HG02571 (cell line): ENCODE measurements at regions not wholly inside any gene's neighbourhood (a gene's known extent, or its start where the extent isn't known, plus 50 kb on each side); places are given as distances from the start of the nearest gene placed in this dataset.

Experiments
- ATAC-seq: cut with Tn5 transposase; IDR thresholded peaks from one replicate; pipeline ENCODE4 v1.9.1; 2021; ENCODE audit warnings: mild to moderate bottlenecking, moderate library complexity; ENCODE audit not compliant: unreplicated experiment

GRCh38 chr12:24027352-24027751 lies 77.9 kb upstream of the SOX5 start:
- ATAC-seq: no peak

DNA sequence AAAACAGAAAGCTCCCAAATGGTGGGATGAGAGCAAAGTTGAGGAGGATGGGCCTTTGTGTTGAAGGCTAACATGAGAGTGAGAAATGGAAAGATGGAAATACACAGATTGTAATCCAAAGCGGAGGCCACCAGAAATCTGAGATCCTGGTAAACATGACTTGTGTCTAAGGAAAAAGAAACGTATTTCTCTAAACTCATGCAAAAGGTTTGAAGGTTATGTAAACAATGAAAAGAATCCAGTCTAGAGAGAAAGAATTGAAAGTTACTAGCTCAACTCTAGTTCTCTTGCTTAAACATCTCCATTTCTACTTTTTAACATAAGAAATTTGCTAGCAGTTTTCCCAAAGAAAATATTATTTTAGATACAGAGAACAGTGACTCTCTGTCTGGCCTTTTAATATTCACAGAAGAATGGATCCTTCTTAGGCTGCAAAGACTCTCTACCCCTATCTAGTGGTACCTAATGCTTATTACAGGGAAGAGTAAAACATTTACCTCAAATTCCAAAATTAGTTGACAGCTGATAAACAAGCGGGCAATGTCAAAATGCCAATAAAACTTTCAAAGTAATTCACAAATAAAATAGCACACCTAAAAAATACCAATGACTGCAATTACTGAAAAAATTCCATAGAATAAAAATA lies 75.8 kb upstream of the SOX5 start:
- no peak for ATAC-seq

DNA sequence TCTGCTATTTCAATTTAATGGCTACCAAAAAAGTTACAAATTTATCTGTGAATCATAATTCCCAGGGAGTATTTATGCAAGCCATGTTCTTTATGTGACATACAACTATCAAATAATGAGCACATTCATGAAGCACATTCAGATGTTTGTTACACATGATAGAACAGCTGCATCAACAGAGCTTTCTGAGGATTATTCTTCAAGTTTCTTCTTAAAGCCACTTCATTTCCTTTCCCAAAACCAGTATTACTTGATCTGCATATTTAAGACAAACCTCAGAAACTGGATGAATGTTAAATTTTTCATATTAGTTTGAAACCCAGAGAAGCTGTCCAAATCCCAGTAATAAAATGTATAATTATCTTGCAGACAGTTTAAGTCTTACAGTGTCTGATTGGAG lies 73.6 kb upstream of the SOX5 start:
- no peak for ATAC-seq

DNA sequence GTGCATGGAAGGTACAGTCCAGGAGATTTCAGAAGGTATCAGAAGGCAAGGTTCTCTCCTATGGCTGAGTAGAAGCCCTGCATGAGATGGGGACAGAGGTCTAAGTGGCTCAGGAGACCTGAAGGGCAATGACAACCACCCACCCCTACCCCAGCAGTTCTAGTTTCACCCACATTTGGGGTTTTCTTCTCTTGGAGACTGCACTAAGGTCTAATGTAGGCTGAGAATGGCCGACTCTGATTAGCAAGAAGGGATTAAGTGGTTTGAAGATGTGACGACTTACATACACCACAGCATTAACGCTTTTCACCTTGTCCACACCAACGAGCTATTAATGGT lies 71.7 kb upstream of the SOX5 start:
- no peak for ATAC-seq

DNA sequence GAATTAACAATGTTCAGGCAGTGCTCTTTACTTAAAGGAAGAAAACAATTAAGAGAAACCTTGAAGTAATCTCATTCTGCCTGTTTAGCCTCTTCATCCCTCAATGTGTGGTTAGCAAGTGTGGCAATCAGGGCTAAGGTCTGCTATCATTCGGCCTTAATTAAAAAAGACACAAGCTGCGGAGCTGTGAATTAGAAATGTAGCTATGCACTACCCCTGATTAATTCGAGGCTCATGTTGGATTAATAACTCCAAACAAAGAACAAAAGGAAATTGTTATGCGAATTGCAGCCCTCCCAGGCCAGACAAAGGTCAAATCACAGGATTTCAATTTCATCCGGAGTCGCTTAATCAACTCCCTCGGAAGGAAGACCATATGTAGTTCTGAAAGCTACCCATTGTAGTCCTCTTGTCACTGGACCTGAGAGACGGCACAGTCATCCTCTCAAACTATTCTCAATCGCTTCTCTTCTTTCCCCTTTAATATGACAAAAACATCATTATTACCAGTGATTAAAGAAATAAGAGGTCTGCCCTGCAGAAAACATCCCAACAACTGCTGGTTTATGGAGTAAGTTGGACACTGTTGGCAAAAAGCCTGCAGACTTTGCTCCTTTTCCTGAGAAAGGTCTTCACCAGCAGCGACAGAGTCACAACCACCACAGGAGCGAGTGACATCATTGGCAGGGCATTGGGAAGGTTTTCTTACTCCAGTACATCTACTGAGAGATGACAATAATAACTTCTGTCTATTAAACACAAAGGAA lies 71.1 kb upstream of the SOX5 start:
- no peak for ATAC-seq

GRCh38 chr12:24015833-24016160 lies 66.3 kb upstream of the SOX5 start:
- no peak for ATAC-seq

DNA sequence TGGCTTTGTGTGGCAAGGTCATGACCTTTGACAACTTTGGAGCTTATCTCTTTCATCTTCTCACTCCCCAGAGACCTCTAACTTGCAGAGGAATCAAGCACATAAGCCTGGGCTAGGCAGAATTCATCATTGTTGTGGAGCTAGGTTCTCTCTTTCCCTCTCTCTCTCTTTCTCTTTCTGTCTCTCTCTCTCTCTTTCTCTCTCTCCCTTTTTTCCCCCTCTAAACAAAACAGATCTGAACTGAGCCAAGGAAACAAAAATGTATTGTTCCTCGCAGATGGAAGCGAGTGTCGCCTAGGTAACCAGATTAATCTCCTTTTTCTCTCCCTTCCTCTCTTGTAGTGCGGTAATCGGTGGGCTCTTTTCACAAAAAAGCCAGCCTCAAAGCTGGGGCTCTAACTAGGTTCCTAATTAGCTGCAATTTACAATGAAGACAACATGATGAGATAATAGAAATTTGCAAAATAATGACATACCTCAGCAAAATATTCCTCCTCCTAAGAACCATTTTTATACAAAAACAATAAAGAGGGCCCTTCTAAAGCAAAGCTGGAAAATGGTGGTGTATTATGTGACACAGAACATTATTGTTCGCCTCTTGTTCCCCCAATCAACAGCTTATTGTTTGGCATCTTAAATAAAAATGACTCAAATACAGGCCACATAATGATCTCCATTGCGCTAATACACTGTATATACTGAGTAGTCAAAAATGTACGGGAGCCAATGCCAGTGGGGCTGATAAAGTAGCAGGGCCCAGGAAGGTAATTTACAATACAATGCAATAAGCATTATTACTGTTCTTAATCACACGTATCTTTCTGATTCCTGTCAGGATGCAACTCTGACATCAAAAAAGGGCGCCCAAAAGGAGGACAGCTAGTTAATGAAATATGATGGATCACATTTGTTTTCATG lies 65.7 kb upstream of the SOX5 start:
- ATAC-seq: no peak

DNA sequence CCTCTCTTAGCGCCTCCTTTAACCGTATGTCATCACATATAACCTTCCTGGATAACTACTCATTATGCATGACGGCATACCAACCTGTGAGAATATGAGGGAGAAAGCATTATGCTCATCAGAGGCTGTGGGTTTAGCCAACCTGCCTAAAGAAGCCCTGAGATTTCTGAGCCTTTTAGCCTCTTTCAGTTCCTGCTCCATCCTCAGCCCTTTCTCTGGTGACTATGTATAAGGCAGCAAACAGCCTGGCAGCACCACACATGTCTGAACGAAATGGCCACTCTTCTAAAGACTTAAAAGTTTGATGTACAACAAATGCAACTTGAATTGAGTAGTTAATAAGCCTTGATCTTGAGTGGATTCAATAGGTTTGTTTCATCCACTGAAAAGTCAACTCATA lies 64.8 kb upstream of the SOX5 start:
- ATAC-seq: no peak

- no peak for ATAC-seq
Observed at GRCh38 chr12:24012528-24012927, 63.1 kb upstream of the SOX5 start.

GRCh38 chr12:24011927-24012507 lies 62.5 kb upstream of the SOX5 start:
- ATAC-seq: no peak

- no peak for ATAC-seq
Observed at GRCh38 chr12:24008166-24008565, 58.7 kb upstream of the SOX5 start.
